ENCODE measurements at regions not wholly inside any gene's neighbourhood (a gene's known extent, or its start where the extent isn't known, plus 50 kb on each side); places are given as distances from the start of the nearest gene placed in this dataset.

- no peaks in the 10 kb centered on the region for H3K36me3 ChIP-seq (ENCODE audit: control insufficient read depth in 1 of 2, insufficient read depth in 2 of 2, low read length in 2 of 2)
- ChIA-PET RAD21 (ENCODE audit: low non-redundant PET in 1 of 2, low total read pairs in 2 of 2, uncharacterized antibody in 2 of 2, unreplicated experiment in 2 of 2) (no interaction called here), POLR2A (interaction anchor here (0.6 kb wide), 1 partner anchor 129 kb away, joined by 4 read pairs; no protein-coding TSS in a partner anchor), CTCF (no interaction called here)
- intact Hi-C loops (cut with micrococcal nuclease), result no loop called here
- H3K4me1 ChIP-seq (ENCODE audit: control insufficient read depth in 1 of 2, insufficient read depth in 2 of 2, low read length in 2 of 2), result peaks cover 0 to 4% of the 10 kb centered on the region in 2 experiments; a peak in 1 of 4 replicates
- BruUV-seq (replicated peaks), result no TSS peak
- H3K9me3 ChIP-seq (ENCODE audit: control insufficient read depth in 1 of 2, insufficient read depth in 1 of 2, low read depth in 1 of 2, low read length in 2 of 2), result no peaks in the 10 kb centered on the region
- H3K9me2 ChIP-seq (ENCODE audit: insufficient read depth), result no peaks in the 10 kb centered on the region
- TF ChIP-seq ATF3 (IDR thresholded peaks at IDR 0.05) (no peak), POLR2A (IDR thresholded peaks at IDR 0.05; ENCODE audit: borderline replicate concordance, extremely low read depth, insufficient read depth, insufficient read length) (no peak), SP1 (IDR thresholded peaks at IDR 0.05; ENCODE audit: low read depth) (no peak), EZH2phosphoT487 (IDR thresholded peaks at IDR 0.05; ENCODE audit: borderline replicate concordance) (no peak), CTCF (IDR thresholded peaks at IDR 0.05 in 2 of 3, conservative IDR thresholded peaks at IDR 0.05 in 1 of 3; ENCODE audit: borderline replicate concordance in 1 of 3, insufficient read depth in 1 of 3, low read depth in 2 of 3, low read length in 2 of 3) (no peak), JUND (IDR thresholded peaks at IDR 0.05) (no peak), ELF1 (IDR thresholded peaks at IDR 0.05; ENCODE audit: borderline replicate concordance, low read depth) (no peak), EZH2 (IDR thresholded peaks at IDR 0.05) (no peak), ZFX (IDR thresholded peaks at IDR 0.05) (no peak), RAD21 (IDR thresholded peaks at IDR 0.05; ENCODE audit: low read depth) (no peak), ZBTB33 (IDR thresholded peaks at IDR 0.05; ENCODE audit: extremely low read depth, insufficient replicate concordance, low read length) (no peak), REST (IDR thresholded peaks at IDR 0.05; ENCODE audit: low read depth) (no peak), CBX3 (IDR thresholded peaks at IDR 0.05; ENCODE audit: low read depth) (no peak), ZNF274 (IDR thresholded peaks at IDR 0.05; ENCODE audit: low read depth, low read length) (no peak), MAX (IDR thresholded peaks at IDR 0.05) (no peak), EGR1 (IDR thresholded peaks at IDR 0.05; ENCODE audit: low read depth) (no peak)
- H3K4me2 ChIP-seq (ENCODE audit: low read length), result no peak overlapping the region
- DNase-seq (ENCODE audit: low read depth, low spot score), result no peak
- ATAC-seq, result no peak
- no peaks in the 10 kb centered on the region for H3K27me3 ChIP-seq (ENCODE audit: insufficient read depth, low read length)
- H2AFZ ChIP-seq (ENCODE audit: low read depth, low read length, poor library complexity, severe bottlenecking), result no peak overlapping the region
- no peaks in the 10 kb centered on the region for H3K79me2 ChIP-seq (ENCODE audit: insufficient read depth, low read length)
- H4K20me1 ChIP-seq (ENCODE audit: insufficient read depth), result no peaks in the 10 kb centered on the region
- no peak overlapping the region for H3K27ac ChIP-seq (ENCODE audit: low read depth, low read length)
- H3K9ac ChIP-seq (ENCODE audit: low read length), result no peak overlapping the region
- no peak overlapping the region for H3K4me3 ChIP-seq (replicated peaks in 1 of 2; ENCODE audit: low read depth in 1 of 2, low read length in 2 of 2)
Observed at GRCh38 chr18:9009703-9010488, 92.6 kb upstream of the NDUFV2 start.

All from HCT116 (cell line).